ENCODE measurements at regions not wholly inside any gene's neighbourhood (a gene's known extent, or its start where the extent isn't known, plus 50 kb on each side); places are given as distances from the start of the nearest gene placed in this dataset.

- Histone ChIP-seq H3K9me3 (ENCODE audit: low read length) (no peaks in the 10 kb centered on the region), H3K4me3 (ENCODE audit: low read length) (no peak overlapping the region), H3K4me2 (ENCODE audit: low read length) (no peak overlapping the region), H3K9ac (ENCODE audit: low read length) (no peak overlapping the region), H3K27ac (ENCODE audit: low read length) (no peak overlapping the region), H3K36me3 (ENCODE audit: insufficient read depth, low read length) (no peaks in the 10 kb centered on the region), H3F3A (ENCODE audit: insufficient read depth, low read length, poor library complexity, severe bottlenecking) (no peaks in the 10 kb centered on the region), H3K9me2 (ENCODE audit: insufficient read depth, low read length) (no peaks in the 10 kb centered on the region), H2AFZ (ENCODE audit: low read depth, low read length) (no peak overlapping the region), H4K20me1 (ENCODE audit: insufficient read depth) (no peaks in the 10 kb centered on the region), H3K79me2 (replicated peaks; ENCODE audit: insufficient read depth, low read length) (no peaks in the 10 kb centered on the region), H3K27me3 (ENCODE audit: insufficient read depth, low read depth, low read length) (no peaks in the 10 kb centered on the region)
- no peak for TF ChIP-seq EZH2 (IDR thresholded peaks at IDR 0.05; ENCODE audit: borderline replicate concordance, insufficient read depth, low read length, poor library complexity, severe bottlenecking)
These were observed 591.9 kb downstream of the DACH1 start for GRCh38 chr13:71274923-71275608.

DNA sequence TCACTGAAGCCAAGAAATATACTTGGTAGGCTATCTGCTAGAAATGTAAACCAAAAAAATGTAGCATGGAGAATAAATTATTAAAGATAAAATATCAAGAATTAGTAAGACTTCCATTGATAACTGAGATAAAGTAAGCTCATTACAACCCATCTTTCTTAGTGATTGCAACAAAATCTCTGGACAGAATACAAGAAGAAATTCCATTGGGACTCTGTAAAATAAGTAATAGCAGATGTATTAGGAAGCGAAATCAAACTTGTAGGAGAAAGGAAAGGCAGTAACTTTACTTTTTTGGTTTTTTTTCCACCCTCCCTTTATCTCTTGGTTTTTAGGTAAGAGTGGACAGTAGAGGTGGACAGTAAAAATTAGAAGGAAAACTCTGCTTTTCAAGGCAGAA is 605.7 kb downstream of the DACH1 start:
- no peaks in the 10 kb centered on the region for H3K27me3 ChIP-seq (ENCODE audit: insufficient read depth, low read depth, low read length)
- no peaks in the 10 kb centered on the region for H3K36me3 ChIP-seq (ENCODE audit: insufficient read depth, low read length)
- H3K9me3 ChIP-seq (ENCODE audit: low read length) = no peaks in the 10 kb centered on the region
- H3K9me2 ChIP-seq (ENCODE audit: insufficient read depth, low read length) = no peaks in the 10 kb centered on the region
- no peak overlapping the region for H3K4me2 ChIP-seq (ENCODE audit: low read length)
- no peak overlapping the region for H3K4me3 ChIP-seq (ENCODE audit: low read length)
- TF ChIP-seq EP300 (conservative IDR thresholded peaks at IDR 0.05; ENCODE audit: poor library complexity, severe bottlenecking) (no peak), CTCF (IDR thresholded peaks at IDR 0.05; ENCODE audit: poor library complexity, severe bottlenecking) (no peak), TAF1 (IDR thresholded peaks at IDR 0.05; ENCODE audit: low read depth) (no peak), POLR2AphosphoS5 (IDR thresholded peaks at IDR 0.05) (no peak)
- TF ChIP-seq, protein P1, sequence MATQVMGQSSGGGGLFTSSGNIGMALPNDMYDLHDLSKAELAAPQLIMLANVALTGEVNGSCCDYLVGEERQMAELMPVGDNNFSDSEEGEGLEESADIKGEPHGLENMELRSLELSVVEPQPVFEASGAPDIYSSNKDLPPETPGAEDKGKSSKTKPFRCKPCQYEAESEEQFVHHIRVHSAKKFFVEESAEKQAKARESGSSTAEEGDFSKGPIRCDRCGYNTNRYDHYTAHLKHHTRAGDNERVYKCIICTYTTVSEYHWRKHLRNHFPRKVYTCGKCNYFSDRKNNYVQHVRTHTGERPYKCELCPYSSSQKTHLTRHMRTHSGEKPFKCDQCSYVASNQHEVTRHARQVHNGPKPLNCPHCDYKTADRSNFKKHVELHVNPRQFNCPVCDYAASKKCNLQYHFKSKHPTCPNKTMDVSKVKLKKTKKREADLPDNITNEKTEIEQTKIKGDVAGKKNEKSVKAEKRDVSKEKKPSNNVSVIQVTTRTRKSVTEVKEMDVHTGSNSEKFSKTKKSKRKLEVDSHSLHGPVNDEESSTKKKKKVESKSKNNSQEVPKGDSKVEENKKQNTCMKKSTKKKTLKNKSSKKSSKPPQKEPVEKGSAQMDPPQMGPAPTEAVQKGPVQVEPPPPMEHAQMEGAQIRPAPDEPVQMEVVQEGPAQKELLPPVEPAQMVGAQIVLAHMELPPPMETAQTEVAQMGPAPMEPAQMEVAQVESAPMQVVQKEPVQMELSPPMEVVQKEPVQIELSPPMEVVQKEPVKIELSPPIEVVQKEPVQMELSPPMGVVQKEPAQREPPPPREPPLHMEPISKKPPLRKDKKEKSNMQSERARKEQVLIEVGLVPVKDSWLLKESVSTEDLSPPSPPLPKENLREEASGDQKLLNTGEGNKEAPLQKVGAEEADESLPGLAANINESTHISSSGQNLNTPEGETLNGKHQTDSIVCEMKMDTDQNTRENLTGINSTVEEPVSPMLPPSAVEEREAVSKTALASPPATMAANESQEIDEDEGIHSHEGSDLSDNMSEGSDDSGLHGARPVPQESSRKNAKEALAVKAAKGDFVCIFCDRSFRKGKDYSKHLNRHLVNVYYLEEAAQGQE (IDR thresholded peaks at IDR 0.05; ENCODE audit: borderline replicate concordance) = no peak
- no peak overlapping the region for H2AFZ ChIP-seq (ENCODE audit: low read depth, low read length)
- no peaks in the 10 kb centered on the region for H4K20me1 ChIP-seq (ENCODE audit: insufficient read depth)
- no peaks in the 10 kb centered on the region for H3F3A ChIP-seq (ENCODE audit: insufficient read depth, low read length, poor library complexity, severe bottlenecking)
- no peak overlapping the region for H3K9ac ChIP-seq (ENCODE audit: low read length)
- no peak overlapping the region for H3K27ac ChIP-seq (ENCODE audit: low read length)
- no peaks in the 10 kb centered on the region for H3K79me2 ChIP-seq (replicated peaks; ENCODE audit: insufficient read depth, low read length)

- Histone ChIP-seq H3K79me2 (replicated peaks; ENCODE audit: insufficient read depth, low read length) (no peaks in the 10 kb centered on the region), H3K9ac (ENCODE audit: low read length) (no peak overlapping the region), H3F3A (ENCODE audit: insufficient read depth, low read length, poor library complexity, severe bottlenecking) (no peaks in the 10 kb centered on the region), H3K27ac (ENCODE audit: low read length) (no peak overlapping the region), H3K9me3 (ENCODE audit: low read length) (no peaks in the 10 kb centered on the region), H3K4me3 (ENCODE audit: low read length) (no peak overlapping the region), H3K36me3 (ENCODE audit: insufficient read depth, low read length) (no peaks in the 10 kb centered on the region), H2AFZ (ENCODE audit: low read depth, low read length) (no peak overlapping the region), H3K4me2 (ENCODE audit: low read length) (no peak overlapping the region), H3K9me2 (ENCODE audit: insufficient read depth, low read length) (no peaks in the 10 kb centered on the region), H3K27me3 (ENCODE audit: insufficient read depth, low read depth, low read length) (no peaks in the 10 kb centered on the region), H4K20me1 (ENCODE audit: insufficient read depth) (no peaks in the 10 kb centered on the region)
- TF ChIP-seq, protein P1 (IDR thresholded peaks at IDR 0.05; ENCODE audit: borderline replicate concordance) = no peak
- no peak for TF ChIP-seq RAD21 (conservative IDR thresholded peaks at IDR 0.05)
- no peak for TF ChIP-seq CTCF (IDR thresholded peaks at IDR 0.05; ENCODE audit: poor library complexity, severe bottlenecking)
- TF ChIP-seq EP300 (conservative IDR thresholded peaks at IDR 0.05; ENCODE audit: poor library complexity, severe bottlenecking) = no peak
- TF ChIP-seq SMC3 (conservative IDR thresholded peaks at IDR 0.05; ENCODE audit: poor library complexity) = no peak
- TF ChIP-seq EZH2 (IDR thresholded peaks at IDR 0.05; ENCODE audit: borderline replicate concordance, insufficient read depth, low read length, poor library complexity, severe bottlenecking) = no peak
- no peak for TF ChIP-seq MXI1 (conservative IDR thresholded peaks at IDR 0.05; ENCODE audit: poor library complexity, severe bottlenecking)
- TF ChIP-seq POLR2AphosphoS5 (IDR thresholded peaks at IDR 0.05) = no peak
These were observed 606.8 kb downstream of the DACH1 start for GRCh38 chr13:71260246-71260645.

All from neural cell (in vitro differentiated cells).